ENCODE measurements at regions not wholly inside any gene's neighbourhood (a gene's known extent, or its start where the extent isn't known, plus 50 kb on each side); places are given as distances from the start of the nearest gene placed in this dataset.
"Not testable (repeated sequence)": the region's sequence is repeated elsewhere in the genome, so short reads cannot be mapped to it uniquely, and the experiment has no call there.

DNA sequence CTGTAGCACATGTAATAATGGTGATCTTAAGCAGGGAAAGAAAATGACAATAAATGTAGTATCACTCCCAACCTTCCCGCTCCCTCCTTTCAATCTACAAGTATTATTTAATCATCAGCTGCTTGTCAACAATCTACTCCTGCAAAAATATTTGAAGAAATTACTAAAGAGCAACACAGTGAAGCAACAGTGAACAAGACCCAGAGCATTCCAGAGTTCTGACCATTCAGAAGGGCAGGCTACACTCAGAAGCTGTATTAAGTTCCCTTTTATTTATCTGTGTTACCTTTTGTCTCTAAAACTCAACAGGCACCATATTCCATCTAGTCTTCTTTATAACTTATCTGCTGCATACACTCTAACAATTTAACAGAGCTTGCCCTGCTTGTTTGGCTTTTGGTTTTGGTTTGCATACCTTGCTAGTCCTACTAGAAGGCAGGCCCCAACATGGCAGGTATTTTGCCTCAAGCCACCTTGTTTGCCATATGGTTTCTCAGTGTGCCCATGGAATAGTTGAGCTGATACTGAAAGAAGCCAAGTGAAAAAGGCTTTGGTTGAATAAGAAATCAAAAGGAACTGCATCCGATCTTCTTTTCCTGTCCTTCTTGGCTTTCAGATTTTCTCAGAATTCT is 253.9 kb downstream of the CEMIP2 start:
- no peak for DNase-seq (ENCODE audit: low spot score)
- H3K4me3 Mint-ChIP-seq: no peak overlapping the region
- H3K9me3 Mint-ChIP-seq: no peaks in the 10 kb centered on the region
- no peak overlapping the region for H3K27ac Mint-ChIP-seq
- no peaks in the 10 kb centered on the region for H3K36me3 Mint-ChIP-seq (ENCODE audit: low read depth)
- no peaks in the 10 kb centered on the region for H3K27me3 Mint-ChIP-seq (ENCODE audit: low read depth)
- H3K4me1 Mint-ChIP-seq (ENCODE audit: low read depth): no peaks in the 10 kb centered on the region

GRCh38 chr9:71509054-71509453 is 259.3 kb downstream of the CEMIP2 start:
- H3K27me3 Mint-ChIP-seq (ENCODE audit: low read depth): no peaks in the 10 kb centered on the region
- H3K4me3 Mint-ChIP-seq: no peak overlapping the region
- no peaks in the 10 kb centered on the region for H3K36me3 Mint-ChIP-seq (ENCODE audit: low read depth)
- DNase-seq (ENCODE audit: low spot score): no peak
- no peak overlapping the region for H3K27ac Mint-ChIP-seq
- no peaks in the 10 kb centered on the region for H3K9me3 Mint-ChIP-seq
- no peaks in the 10 kb centered on the region for H3K4me1 Mint-ChIP-seq (ENCODE audit: low read depth)

DNA sequence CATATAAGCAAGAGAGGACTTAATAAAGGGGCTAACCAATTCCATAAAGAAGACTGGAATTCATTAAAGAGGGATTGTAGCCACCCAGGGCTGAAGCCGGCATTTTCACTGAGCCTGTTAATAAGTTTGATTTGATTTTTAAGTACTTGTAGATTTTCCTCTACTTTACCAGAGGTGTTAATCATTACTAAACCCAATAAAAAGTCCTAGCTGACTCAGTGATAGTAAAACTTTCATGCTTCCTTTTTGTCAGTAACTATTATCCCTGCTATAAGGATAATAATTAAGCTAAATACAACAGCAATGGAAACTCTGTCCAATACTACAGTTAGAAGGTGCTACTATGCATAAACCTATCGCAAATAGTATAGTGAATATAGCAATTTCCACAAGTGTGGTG is 260.2 kb downstream of the CEMIP2 start:
- H3K4me1 Mint-ChIP-seq (ENCODE audit: low read depth); H3K27ac Mint-ChIP-seq; H3K36me3 Mint-ChIP-seq (ENCODE audit: low read depth); H3K9me3 Mint-ChIP-seq; H3K27me3 Mint-ChIP-seq (ENCODE audit: low read depth); H3K4me3 Mint-ChIP-seq; DNase-seq (ENCODE audit: low spot score): not testable (repeated sequence)

GRCh38 chr9:71506821-71507220 is 261.5 kb downstream of the CEMIP2 start:
- Mint-ChIP-seq H3K27ac (no peak overlapping the region), H3K9me3 (no peaks in the 10 kb centered on the region), H3K4me3 (no peak overlapping the region), H3K36me3 (ENCODE audit: low read depth) (no peaks in the 10 kb centered on the region), H3K4me1 (ENCODE audit: low read depth) (no peaks in the 10 kb centered on the region), H3K27me3 (ENCODE audit: low read depth) (no peaks in the 10 kb centered on the region)
- no peak for DNase-seq (ENCODE audit: low spot score)

- Mint-ChIP-seq H3K27ac (no peak overlapping the region), H3K4me1 (ENCODE audit: low read depth) (no peaks in the 10 kb centered on the region), H3K4me3 (no peak overlapping the region)
Measured at GRCh38 chr9:71504636-71505035, 263.7 kb downstream of the CEMIP2 start.

GRCh38 chr9:71498691-71499090 is 269.6 kb downstream of the CEMIP2 start:
- DNase-seq (ENCODE audit: low spot score): no peak
- no peaks in the 10 kb centered on the region for H3K27me3 Mint-ChIP-seq (ENCODE audit: low read depth)
- no peaks in the 10 kb centered on the region for H3K4me1 Mint-ChIP-seq (ENCODE audit: low read depth)
- no peaks in the 10 kb centered on the region for H3K36me3 Mint-ChIP-seq (ENCODE audit: low read depth)
- H3K27ac Mint-ChIP-seq: no peak overlapping the region
- H3K9me3 Mint-ChIP-seq: peaks cover 4% of the 10 kb centered on the region
- no peak overlapping the region for H3K4me3 Mint-ChIP-seq

More at GRCh38 chr9:71504636-71505035, 263.7 kb downstream of the CEMIP2 start:
- Mint-ChIP-seq H3K36me3 (ENCODE audit: low read depth) (no peaks in the 10 kb centered on the region), H3K27me3 (ENCODE audit: low read depth) (no peaks in the 10 kb centered on the region), H3K9me3 (no peaks in the 10 kb centered on the region)
- DNase-seq (ENCODE audit: low spot score): no peak

DNA sequence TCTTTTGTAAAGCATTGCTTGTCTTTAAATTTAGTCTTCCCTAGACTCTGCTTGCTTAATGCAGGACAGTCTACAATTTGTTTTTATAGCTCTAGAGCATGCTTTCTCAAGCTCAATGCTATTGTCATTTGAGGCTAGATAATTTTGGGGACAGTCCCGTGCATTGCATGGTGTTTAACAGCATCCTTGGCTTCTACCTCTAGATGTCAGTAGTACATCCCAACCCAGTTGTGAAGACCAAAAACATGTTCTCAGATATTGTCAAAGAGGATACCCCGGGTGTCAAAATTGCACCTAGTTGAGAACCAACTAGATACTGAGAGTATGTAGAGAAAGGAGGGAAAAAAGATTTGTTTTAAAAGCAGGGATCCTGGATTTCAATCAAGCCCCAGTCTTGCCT is 277.5 kb downstream of the CEMIP2 start:
- Mint-ChIP-seq H3K4me1 (ENCODE audit: low read depth) (no peaks in the 10 kb centered on the region), H3K4me3 (no peak overlapping the region), H3K27me3 (ENCODE audit: low read depth) (peaks cover 3% of the 10 kb centered on the region), H3K27ac (no peak overlapping the region), H3K9me3 (no peaks in the 10 kb centered on the region), H3K36me3 (ENCODE audit: low read depth) (no peaks in the 10 kb centered on the region)
- no peak for DNase-seq (ENCODE audit: low spot score)

GRCh38 chr9:71487061-71487460 is 281.3 kb downstream of the CEMIP2 start:
- DNase-seq (ENCODE audit: low spot score): no peak
- peaks cover 3% of the 10 kb centered on the region for H3K27me3 Mint-ChIP-seq (ENCODE audit: low read depth)
- no peak overlapping the region for H3K27ac Mint-ChIP-seq
- H3K9me3 Mint-ChIP-seq: no peaks in the 10 kb centered on the region
- no peaks in the 10 kb centered on the region for H3K36me3 Mint-ChIP-seq (ENCODE audit: low read depth)
- no peaks in the 10 kb centered on the region for H3K4me1 Mint-ChIP-seq (ENCODE audit: low read depth)
- H3K4me3 Mint-ChIP-seq: no peak overlapping the region

- DNase-seq (ENCODE audit: low spot score): no peak
- Mint-ChIP-seq H3K4me1 (ENCODE audit: low read depth) (no peaks in the 10 kb centered on the region), H3K27ac (no peak overlapping the region), H3K36me3 (ENCODE audit: low read depth) (no peaks in the 10 kb centered on the region), H3K27me3 (ENCODE audit: low read depth) (peaks cover 3% of the 10 kb centered on the region), H3K9me3 (no peaks in the 10 kb centered on the region), H3K4me3 (no peak overlapping the region)
Measured at GRCh38 chr9:71485326-71485725, 283.0 kb downstream of the CEMIP2 start.

- Mint-ChIP-seq H3K27me3 (ENCODE audit: low read depth) (peaks cover 2% of the 10 kb centered on the region), H3K36me3 (ENCODE audit: low read depth) (no peaks in the 10 kb centered on the region), H3K9me3 (no peaks in the 10 kb centered on the region), H3K4me1 (ENCODE audit: low read depth) (no peaks in the 10 kb centered on the region), H3K27ac (no peak overlapping the region), H3K4me3 (no peak overlapping the region)
- DNase-seq (ENCODE audit: low spot score): no peak
Measured at GRCh38 chr9:71483436-71483835, 284.9 kb downstream of the CEMIP2 start.

DNA sequence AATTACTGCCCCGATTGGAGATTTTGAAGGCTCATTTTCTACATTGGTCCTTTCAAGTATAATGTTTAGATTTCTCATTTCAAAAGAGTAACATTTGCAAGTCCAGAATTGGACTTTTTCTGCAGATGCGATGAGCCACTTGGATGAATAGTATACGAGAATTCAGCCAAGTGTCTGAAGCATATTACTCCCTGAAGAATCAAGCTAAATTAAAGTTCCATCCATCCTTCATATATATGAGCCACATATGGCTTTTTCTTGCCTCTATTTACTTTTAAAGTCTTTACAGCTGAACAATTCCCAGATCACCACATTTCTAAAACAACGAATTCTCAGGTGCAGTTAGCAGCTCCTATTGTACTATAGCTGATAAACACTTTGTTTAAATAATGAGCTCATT is 288.7 kb downstream of the CEMIP2 start:
- Mint-ChIP-seq H3K4me3 (no peak overlapping the region), H3K9me3 (no peaks in the 10 kb centered on the region), H3K27ac (no peak overlapping the region), H3K4me1 (ENCODE audit: low read depth) (no peaks in the 10 kb centered on the region), H3K36me3 (ENCODE audit: low read depth) (no peaks in the 10 kb centered on the region), H3K27me3 (ENCODE audit: low read depth) (no peaks in the 10 kb centered on the region)
- no peak for DNase-seq (ENCODE audit: low spot score)

GRCh38 chr9:71472400-71472799 is 295.9 kb downstream of the CEMIP2 start:
- no peak overlapping the region for H3K27ac Mint-ChIP-seq
- H3K36me3 Mint-ChIP-seq (ENCODE audit: low read depth): no peaks in the 10 kb centered on the region
- H3K9me3 Mint-ChIP-seq: no peaks in the 10 kb centered on the region
- no peaks in the 10 kb centered on the region for H3K4me1 Mint-ChIP-seq (ENCODE audit: low read depth)
- DNase-seq (ENCODE audit: low spot score): no peak
- no peaks in the 10 kb centered on the region for H3K27me3 Mint-ChIP-seq (ENCODE audit: low read depth)
- H3K4me3 Mint-ChIP-seq: no peak overlapping the region

- H3K27ac Mint-ChIP-seq: no peak overlapping the region
- no peaks in the 10 kb centered on the region for H3K36me3 Mint-ChIP-seq (ENCODE audit: low read depth)
- no peak for DNase-seq (ENCODE audit: low spot score)
- no peaks in the 10 kb centered on the region for H3K27me3 Mint-ChIP-seq (ENCODE audit: low read depth)
- H3K9me3 Mint-ChIP-seq: no peaks in the 10 kb centered on the region
- H3K4me3 Mint-ChIP-seq: no peak overlapping the region
- no peaks in the 10 kb centered on the region for H3K4me1 Mint-ChIP-seq (ENCODE audit: low read depth)
Measured at GRCh38 chr9:71465392-71465791, 302.9 kb downstream of the CEMIP2 start.

DNA sequence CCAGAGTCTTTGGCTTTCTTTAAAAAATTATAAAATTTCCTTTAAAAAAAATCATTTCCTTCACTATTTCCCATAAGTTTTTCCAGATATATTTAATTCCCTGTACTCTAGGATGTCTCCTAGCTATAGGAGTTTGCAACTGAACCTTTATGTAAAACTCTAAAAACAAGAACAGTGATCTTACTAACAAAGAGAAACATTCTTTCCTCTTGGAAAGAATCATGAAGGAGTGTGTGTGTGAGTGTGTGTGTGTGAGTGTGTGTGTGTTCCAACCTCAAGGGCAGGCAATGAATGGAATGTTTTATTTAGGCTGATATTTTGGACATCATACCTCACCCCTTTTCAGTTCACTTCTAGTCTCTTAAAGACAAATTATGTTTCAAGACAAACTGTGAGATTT is 309.2 kb downstream of the CEMIP2 start:
- no peaks in the 10 kb centered on the region for H3K36me3 Mint-ChIP-seq (ENCODE audit: low read depth)
- H3K4me1 Mint-ChIP-seq (ENCODE audit: low read depth): no peaks in the 10 kb centered on the region
- no peak overlapping the region for H3K4me3 Mint-ChIP-seq
- no peak for DNase-seq (ENCODE audit: low spot score)
- H3K27me3 Mint-ChIP-seq (ENCODE audit: low read depth): no peaks in the 10 kb centered on the region
- H3K27ac Mint-ChIP-seq: no peak overlapping the region
- no peaks in the 10 kb centered on the region for H3K9me3 Mint-ChIP-seq

Measured in T-helper 2 cell treated with Interferon-gamma antibody and Interleukin-4, amounts not matched to agents 5 μg/mL and 100 μg/mL, for 36 hours (primary cell).